Lower leg skin (tissue), 4 donors: ENCODE measurements at regions not wholly inside any gene's neighbourhood (a gene's known extent, or its start where the extent isn't known, plus 50 kb on each side); places are given as distances from the start of the nearest gene placed in this dataset.

ENCODE experiments used
- DNase-seq, 2 donors: peaks; one replicate each; pipeline ENCODE4 v3.0.0-alpha.2; 2019; ENCODE audit warnings: low spot score in 2 of 2
- H3K4me3 ChIP-seq: fragments of 200-600 bp; sonication (generic); 2 replicates; pipeline ENCODE4 v1.5.1; 2017; ENCODE audit warnings: mild to moderate bottlenecking, low read depth; ENCODE audit not compliant: poor library complexity, severe bottlenecking
- POLR2A ChIP-seq, 2 donors: fragments of 450-650 bp; IDR thresholded peaks; one replicate each; pipeline ENCODE4 v1.6.1; 2016 to 2017; ENCODE audit warnings: antibody characterized with exemption in 2 of 2, mild to moderate bottlenecking in 1 of 2, moderate library complexity in 1 of 2
- WGBS, 2 donors: methylation state at CpG; one replicate each; pipeline ENCODE4 v1.1.5; 2018; 5-methylcytosine and 5-hydroxymethylcytosine counted together
- intact Hi-C: fragments of 100-400 bp; cut with DNase I; formaldehyde crosslinking; loops from one replicate; pipeline ENCODE4 v1.15.0; 2023; ENCODE audit warnings: low total_unique reads
- TF ChIP-seq, protein P1 (sequence below), 3 donors: fragments of 450-650 bp; IDR thresholded peaks; one replicate each; pipeline ENCODE4 v1.5.1; 2016; ENCODE audit warnings: antibody characterized with exemption in 3 of 3, mild to moderate bottlenecking in 3 of 3, moderate library complexity in 2 of 3

DNA sequence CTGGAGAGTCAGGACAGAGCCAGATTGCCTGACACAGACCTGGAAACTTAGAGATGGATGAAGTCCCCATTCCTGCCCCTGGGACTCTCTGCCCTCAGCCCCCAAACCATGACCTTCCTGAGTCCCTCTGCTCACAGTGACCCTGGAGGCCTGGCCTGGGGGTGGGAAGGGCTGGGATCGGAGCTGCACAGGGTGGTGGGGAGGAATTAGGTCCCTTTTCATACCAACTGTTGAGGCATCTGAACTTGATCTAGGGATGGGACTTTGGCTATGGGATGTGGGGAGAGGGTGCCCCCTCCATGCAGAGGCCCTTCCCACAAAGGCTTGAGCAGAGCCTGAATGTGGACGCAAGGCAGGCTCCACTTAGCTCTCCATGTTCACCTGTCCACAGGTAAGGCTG, 144.1 kb downstream of the MRPL14 start:
- H3K4me3 ChIP-seq: no peak overlapping the region
- DNase-seq: peak in 1 of 2 donors; percentile 48
- TF ChIP-seq, protein P1, sequence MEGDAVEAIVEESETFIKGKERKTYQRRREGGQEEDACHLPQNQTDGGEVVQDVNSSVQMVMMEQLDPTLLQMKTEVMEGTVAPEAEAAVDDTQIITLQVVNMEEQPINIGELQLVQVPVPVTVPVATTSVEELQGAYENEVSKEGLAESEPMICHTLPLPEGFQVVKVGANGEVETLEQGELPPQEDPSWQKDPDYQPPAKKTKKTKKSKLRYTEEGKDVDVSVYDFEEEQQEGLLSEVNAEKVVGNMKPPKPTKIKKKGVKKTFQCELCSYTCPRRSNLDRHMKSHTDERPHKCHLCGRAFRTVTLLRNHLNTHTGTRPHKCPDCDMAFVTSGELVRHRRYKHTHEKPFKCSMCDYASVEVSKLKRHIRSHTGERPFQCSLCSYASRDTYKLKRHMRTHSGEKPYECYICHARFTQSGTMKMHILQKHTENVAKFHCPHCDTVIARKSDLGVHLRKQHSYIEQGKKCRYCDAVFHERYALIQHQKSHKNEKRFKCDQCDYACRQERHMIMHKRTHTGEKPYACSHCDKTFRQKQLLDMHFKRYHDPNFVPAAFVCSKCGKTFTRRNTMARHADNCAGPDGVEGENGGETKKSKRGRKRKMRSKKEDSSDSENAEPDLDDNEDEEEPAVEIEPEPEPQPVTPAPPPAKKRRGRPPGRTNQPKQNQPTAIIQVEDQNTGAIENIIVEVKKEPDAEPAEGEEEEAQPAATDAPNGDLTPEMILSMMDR (IDR thresholded peaks at IDR 0.05): no peak
- TF ChIP-seq POLR2A (IDR thresholded peaks at IDR 0.05): no peak
- whole genome bisulfite sequencing, 2 donors: 69 to 81% methylated on average over 2 of the region's 2 CpGs
- intact Hi-C loops: no loop called here

DNA sequence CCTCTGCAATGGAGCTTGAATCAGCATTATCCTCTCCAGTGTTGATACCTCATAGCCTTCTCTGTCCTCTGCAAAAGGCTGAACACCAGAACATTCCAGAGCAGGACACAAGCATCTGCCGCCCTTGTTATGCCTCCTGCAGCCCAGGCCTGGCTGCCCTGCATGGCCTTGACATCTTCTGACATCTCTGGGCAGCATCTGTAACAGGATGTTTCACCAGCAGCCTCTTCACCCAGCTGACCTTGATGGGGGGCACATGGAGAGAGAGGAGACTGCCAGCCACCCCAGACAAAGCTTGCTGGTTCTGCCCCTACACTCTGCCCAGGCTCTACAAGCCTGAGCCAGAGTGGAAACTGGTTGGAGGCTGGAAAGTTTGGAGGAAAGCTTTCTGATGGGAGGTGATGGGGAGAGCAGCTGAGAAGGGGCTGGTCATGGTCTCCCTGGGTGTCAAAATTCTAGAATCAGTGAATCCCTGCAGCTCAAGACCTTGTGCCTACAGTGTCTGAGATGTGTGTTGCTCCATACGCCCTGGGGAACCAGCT, 145.1 kb downstream of the MRPL14 start:
- intact Hi-C loops: no loop called here
- peak in 1 of 2 donors; percentile 58 for DNase-seq
- no peak for TF ChIP-seq POLR2A (IDR thresholded peaks at IDR 0.05)
- 44 to 73% methylated on average over 2 of the region's 2 CpGs for WGBS, 2 donors
- H3K4me3 ChIP-seq: no peak overlapping the region

DNA sequence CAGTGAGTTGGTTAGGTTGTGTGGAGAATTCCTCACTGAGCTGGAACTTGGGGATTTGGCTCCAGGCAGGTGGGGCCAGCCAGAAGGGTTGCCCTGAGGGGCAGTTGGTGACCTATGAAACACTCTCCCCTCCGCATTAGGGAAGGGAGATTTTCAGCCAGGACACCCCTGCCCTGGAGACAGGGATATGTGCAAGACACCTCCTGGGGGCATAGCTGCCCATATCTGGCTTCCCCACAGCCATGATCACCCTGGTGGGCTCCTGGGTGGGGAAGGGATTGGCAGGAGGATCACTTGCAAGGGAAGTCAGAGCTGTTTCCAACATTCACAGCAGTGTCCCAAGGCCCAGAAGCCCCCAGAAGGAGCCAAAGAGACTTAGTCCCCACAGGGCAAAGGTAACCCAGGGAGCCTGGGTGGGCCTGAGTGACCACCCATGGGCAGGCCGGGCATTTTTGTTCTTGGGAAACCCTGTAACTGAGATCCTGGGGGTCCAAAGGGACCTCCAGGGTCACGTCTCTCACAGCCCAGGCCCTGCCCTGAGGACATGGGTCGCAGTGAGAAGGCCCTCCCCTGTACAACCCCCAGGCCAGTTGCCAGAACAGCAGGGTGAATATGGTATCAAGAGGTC, 145.8 kb downstream of the MRPL14 start:
- no peak overlapping the region for H3K4me3 ChIP-seq
- TF ChIP-seq, protein P1 (IDR thresholded peaks at IDR 0.05): no peak
- TF ChIP-seq POLR2A (IDR thresholded peaks at IDR 0.05): no peak
- intact Hi-C loops: no loop called here
- DNase-seq: peak in 1 of 2 donors; percentile 79
- 96 to 97% methylated on average over 4 of the region's 4 CpGs for WGBS, 2 donors

DNA sequence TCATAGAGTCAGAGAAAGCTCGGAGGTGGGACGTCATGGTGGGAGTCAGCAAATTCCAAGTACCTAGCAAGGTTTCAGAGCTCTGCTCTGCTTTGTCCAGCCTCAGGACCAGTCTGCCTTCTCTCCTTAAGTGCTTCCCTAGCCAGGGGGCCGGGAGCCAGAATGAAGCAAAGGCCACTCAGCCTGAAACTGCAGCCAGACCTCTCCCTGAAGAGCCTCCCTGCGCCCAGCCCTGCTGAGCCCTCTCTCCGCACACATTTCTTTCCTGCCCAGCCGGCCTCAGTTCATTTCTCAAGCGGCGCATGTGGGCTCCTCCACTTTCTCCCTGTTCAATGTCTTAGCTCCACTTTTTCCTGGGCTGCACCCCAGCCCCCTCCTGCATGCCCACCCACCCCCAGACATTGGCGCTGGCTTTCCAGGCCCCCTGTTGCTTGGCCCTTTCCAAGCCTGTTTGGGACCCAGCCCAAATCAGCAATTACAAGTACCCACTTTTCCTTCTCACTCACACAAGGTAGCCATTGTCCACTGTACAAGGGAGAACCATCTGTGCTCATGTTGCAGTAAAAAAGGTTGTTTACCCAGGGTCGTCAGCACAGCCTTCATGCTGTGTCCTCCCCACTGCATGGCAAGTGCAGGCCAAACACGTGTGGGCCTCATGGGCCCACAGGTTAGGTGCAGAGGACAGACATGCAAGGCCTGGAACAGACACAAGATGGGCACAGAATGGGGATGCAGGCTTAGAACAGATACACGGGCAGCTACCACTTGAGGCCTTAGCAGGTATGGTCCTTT, 147.1 kb downstream of the MRPL14 start:
- no peak overlapping the region for H3K4me3 ChIP-seq
- peak in 1 of 2 donors; percentile 72 for DNase-seq
- 87 to 88% methylated on average over 12 of the region's 12 CpGs for WGBS, 2 donors
- TF ChIP-seq, protein P1 (IDR thresholded peaks at IDR 0.05): no peak
- TF ChIP-seq POLR2A (IDR thresholded peaks at IDR 0.05): no peak
- intact Hi-C loops: no loop called here

DNA sequence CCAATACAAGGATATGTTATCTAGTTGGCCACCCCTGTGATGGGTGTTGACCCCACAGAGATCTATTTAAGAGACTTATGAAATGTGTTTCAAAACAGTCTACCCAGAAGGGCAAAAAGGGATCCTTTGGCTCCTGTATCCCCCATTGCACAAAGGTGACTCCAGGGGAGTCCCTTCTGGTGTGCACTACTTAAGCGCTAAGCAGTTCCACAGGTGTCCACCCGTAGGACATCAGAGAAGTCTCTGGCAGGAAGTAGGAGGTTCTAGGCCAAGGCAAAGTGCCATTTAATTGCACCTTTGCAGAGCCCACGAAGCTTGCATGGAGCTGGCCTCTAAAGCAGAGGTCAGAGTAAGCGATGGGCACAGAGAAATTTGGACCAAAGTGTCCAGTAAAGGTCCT, 147.7 kb downstream of the MRPL14 start:
- no peak overlapping the region for H3K4me3 ChIP-seq
- no peak for TF ChIP-seq POLR2A (IDR thresholded peaks at IDR 0.05)
- TF ChIP-seq, protein P1 (IDR thresholded peaks at IDR 0.05): no peak
- DNase-seq: no peak
- 84 to 89% methylated on average over 4 of the region's 4 CpGs for WGBS, 2 donors
- intact Hi-C loops: no loop called here
